HG02642 (cell line): ENCODE measurements at regions not wholly inside any gene's neighbourhood (a gene's known extent, or its start where the extent isn't known, plus 50 kb on each side); places are given as distances from the start of the nearest gene placed in this dataset.
"Not testable (repeated sequence)": the region's sequence is repeated elsewhere in the genome, so short reads cannot be mapped to it uniquely, and the experiment has no call there.

Experiments
- ATAC-seq: cut with Tn5 transposase; IDR thresholded peaks from one replicate; pipeline ENCODE4 v1.9.1; 2021; ENCODE audit warnings: mild to moderate bottlenecking; ENCODE audit not compliant: unreplicated experiment, poor library complexity

DNA sequence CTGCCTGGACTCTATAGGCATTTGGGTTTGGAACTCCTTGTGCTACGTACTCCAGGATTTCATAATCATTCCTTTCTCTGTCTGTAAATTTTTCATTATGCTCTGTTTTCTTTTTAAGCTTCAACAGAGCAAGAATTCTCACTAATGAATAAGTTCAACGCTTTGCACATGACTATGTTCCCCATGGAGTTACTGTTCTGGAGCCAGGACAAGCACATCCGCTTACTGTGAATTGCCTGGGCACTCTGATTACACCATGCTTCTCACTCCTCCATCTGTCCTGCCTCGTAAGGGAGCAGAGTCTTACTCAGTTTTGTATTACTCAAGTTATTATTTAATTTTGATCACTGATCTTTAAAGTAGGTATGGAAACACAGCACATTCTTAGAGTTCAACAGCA lies 472.7 kb downstream of the RAP2B start:
- no peak for ATAC-seq

DNA sequence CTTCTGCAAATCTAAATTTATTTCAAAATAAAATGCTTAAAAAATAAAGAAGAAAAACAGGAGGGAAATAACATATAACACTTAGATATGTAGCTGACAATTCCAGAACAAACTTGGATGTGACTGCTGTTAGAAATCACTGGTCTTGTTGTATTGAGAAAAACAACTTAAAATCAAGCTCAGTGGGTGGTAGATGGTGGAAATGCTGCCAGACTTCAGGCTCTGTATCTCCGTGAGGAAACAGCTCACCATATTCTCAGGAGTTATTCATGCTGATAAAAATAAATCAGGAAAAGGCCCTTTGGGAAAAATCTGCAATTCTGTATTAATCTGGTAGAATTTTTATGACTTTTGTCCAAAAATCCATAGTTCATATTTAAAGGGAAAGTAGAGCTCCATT lies 477.6 kb downstream of the RAP2B start:
- ATAC-seq = no peak

DNA sequence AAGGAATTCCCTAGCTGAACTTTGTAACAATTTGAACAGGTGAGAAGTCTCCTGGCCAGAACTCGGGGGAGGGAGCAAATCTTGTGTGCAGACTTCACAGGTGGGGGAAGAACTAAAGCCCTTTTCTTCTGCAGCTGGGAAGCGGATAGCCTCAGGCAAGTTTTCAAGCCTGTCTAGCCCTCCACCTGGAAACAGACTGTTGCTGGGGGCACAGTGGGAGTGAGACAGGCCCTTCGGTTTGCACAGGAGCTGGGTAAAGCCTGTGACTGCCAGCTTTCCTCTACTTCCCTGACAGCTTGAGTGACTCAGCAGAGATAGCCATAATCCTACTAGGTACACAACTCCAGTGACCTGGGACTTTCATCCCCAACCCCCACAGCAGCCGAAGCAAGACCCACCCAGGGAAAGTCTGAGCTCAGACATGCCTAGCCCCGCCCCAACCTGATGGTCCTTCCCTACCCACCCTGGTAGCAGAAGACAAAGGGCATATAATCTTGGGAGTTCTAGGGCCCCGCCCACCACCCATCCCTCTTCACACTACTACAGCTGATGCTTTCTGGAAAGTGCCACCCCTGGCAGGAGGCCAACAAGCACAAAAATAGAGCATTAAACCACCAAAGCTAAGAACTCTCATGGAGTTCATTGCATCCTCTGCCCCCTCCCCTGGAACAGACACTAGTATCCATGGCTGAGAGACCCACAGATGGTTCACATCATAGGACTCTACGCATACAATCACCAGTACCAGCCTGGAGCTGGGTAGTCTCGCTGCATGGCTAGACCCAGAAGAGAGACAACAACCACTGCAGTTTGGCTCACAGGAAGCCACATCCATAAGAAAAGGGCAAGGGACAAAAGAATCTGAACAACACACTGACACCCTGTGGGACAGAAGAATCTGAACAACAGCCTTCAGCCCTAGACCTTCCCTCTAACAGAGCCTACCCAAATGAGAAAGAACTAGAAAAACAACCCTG lies 479.0 kb downstream of the RAP2B start:
- ATAC-seq = no peak

DNA sequence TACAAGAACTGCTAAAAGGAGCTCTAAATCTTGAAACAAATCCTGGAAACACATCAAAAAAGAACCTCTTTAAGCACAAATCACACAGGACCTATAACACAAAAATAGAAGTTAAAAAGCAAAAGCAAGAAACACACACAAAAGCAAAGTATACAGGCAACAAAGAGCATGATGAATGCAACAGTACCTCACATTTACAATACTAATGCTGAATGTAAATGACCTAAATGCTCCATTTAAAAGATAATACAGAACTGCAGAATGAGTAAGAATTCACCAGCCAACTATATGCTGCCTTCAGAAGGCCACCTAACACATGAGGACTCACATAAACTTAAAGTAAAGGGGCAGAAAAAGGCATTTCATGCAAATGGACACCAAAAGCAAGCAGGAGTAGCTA lies 478.6 kb upstream of the ARHGEF26 start:
- ATAC-seq = not testable (repeated sequence)

DNA sequence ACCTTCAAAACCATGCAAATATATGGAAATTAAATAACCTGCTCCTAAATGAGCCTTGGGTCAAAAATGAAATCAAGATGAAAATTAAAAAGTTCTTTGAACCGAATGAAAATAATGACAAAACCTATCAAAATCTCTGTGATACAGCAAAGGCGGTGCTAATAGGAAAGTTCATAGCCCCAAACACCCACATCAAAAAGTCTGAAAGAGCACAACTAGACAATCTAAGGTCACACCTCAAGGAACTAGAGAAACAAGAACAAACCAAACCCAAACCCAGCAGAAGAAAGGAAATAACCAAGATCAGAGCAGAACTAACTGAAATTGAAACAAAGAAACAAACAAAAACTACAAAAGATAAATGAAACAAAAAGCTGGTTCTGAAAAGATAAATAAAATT lies 477.7 kb upstream of the ARHGEF26 start:
- ATAC-seq = not testable (repeated sequence)

DNA sequence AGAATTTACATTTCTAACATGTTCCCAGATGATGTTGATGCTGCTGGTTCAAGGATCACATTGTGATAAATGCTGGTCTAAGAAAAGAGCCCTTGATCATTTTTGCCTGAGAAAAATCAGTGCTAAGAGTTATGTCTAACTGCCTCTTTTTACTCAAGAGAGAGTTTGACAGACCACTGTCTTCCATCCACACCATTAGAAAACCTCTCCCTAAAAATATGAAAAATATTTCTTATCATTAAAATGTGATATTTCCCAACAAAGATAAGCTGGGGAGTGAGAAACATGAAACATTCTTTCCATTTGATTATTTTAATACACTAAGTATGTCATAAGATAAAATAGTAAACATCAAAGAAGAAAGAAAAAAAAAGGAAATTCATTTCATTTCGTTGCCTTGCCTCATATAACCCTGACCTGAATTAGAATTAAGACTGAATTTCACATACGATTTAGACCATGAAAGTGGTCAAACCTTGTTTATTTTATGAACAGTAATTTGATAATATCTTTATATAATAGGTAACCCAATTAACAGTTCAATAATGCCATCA lies 471.8 kb upstream of the ARHGEF26 start:
- no peak for ATAC-seq

DNA sequence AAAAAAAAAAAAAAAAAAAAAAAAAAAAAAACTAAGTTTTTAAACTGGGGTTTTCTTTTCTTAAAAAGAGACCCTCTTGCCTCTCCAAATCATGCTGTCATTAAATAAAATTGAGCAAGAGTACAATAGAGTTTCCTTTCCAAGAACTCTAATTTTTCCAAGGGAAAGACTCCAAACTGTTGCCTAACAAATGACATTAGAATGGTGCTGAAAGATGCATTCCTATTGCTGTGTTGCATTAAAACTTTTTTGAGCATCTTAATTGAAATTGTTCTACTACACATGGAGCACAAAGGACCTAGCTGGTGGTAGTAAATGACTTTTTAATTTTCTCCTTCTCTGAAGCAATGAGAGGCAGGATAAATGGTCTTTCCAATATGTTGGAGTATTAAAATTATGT lies 469.1 kb upstream of the ARHGEF26 start:
- no peak for ATAC-seq

DNA sequence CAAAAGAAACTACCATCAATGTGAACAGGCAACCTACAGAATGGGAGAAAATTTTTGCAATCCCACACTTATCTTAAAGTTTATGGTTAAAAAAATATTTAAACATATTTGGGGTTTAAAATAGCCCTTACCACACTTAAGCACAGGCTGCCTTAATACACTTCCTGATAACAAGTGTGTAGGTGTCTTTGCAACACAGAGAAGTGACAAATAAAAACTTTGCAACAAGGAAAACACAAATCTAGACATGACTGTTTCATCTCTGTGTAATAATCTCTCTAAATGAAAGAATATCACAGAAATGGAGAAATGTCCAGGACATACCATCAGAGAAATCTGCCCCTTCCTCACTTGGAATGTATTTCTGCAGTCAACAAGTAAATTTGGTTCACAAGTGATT lies 464.1 kb upstream of the ARHGEF26 start:
- ATAC-seq = no peak

DNA sequence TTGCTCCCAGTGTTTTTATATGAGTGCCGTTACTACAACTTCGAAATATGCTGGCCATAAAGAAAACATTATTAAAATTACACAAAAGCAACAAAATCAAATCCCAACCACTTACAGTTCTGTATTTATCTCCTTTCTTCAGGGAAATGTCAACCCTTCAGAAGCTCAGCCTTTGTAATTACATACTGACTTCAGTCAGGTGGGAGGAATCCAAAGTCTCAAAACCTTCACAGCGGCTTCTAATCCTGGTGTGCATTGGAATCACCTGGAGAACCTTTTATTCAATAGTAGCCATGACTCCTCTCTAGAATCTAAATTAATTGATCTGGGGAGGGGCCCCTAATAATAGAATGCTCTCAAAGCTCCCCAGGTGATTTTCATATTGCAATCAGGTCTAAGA lies 463.7 kb upstream of the ARHGEF26 start:
- ATAC-seq = no peak

DNA sequence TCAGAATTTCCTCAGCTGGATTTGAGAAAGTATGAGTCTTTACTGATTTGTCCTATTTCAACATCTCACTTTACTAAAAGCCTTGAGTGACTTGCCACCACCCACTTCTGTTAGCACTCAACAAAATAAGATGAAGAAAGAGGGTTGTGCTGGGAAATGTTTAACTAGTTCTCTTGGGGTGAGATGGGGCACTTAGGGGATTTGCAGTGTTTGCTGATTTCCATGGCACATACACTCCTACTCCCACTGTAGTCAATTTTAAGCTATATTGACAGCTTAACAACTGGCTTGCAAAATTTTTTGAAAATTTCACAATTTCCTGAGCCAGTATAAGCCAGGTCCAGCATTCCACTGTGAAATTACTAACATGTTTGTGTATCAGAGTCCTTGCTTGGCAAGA lies 463.1 kb upstream of the ARHGEF26 start:
- ATAC-seq = no peak

DNA sequence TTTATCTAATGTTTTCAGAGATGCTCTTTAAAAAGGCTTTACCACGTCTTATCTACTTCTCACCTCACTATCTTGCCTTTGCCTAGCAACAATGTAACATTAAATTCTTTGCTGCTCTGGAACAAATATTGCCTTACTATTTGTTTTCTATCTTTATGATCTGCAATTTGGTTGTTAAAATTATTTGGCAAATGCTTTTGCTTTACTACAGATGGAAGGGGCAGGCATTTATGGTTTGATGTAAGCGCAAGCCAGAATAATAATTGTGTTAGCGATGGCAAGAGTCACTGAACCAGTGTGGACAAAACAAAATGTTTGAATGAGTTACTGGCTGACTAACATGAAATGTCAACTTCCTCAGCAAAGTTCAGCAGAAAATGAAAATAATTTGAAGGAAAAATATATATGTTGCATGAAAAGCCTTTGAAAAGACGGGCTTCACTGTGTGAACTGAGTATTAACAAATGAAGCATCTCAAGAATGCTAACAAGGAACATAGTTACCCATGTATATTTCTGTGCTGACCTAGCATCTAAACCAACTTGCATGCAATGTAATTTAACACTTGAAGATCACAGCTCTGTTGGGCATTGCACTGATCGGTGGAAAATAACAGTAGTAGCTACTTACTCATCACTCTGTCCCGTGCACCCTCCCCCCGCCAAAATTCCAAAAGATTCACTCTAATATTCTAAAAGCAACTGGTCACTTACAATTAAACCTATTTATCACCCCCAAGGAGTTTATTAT lies 454.0 kb upstream of the ARHGEF26 start:
- ATAC-seq = no peak

DNA sequence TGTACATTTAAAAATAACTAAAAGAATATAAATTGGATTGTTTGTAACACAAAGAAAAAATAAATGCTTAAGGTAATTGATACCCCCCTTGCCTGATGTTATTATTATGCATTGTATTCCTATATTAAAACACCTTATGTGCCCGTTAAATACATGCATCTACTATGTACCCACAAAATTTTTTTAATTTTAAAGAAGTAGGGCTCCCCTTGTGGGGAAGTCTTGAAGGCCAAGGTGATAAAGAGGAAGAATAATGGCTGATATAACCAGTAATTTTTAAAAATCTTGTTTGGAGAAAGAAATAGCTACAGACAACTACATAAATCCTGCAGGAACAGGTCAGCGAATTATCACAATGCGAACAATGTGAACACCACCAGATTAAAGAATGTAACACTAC lies 451.7 kb upstream of the ARHGEF26 start:
- no peak for ATAC-seq

DNA sequence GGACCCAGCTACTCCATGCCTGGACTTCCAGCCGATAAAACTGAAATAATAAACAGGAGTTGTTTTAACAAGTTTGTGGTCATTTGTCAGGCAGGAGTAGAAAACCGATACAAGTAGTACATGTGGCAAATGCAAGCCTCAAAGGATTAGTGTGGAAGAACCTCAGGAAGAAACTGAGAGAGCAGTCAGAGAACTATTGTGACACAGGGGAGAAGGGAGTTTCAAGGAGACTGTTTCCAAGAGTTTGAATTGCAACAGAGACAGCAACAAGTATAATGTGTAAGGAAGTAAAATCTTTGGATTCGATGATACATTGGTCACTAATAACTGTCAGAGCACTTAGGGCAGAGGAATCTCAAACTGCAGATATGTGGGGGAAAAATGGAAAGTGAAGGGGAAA lies 450.6 kb upstream of the ARHGEF26 start:
- no peak for ATAC-seq

DNA sequence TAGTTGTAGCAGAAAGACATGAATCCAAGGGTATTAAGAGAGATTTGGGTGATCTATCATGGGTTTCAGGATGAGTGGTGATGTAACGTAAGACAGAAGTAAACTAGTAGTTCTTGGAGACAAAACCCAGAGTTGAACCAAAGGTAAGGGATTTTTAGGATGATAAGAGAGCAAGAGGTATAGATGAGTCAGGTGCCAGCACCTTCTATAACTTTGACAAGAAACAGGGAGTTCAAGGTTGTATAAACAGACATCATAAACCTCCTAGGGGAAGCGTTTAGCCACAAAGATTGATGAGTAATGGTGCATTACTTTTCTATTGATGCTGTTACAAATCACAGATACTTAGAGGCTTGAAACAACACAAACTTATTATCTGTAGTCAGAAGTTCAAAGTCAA lies 447.3 kb upstream of the ARHGEF26 start:
- ATAC-seq = no peak

DNA sequence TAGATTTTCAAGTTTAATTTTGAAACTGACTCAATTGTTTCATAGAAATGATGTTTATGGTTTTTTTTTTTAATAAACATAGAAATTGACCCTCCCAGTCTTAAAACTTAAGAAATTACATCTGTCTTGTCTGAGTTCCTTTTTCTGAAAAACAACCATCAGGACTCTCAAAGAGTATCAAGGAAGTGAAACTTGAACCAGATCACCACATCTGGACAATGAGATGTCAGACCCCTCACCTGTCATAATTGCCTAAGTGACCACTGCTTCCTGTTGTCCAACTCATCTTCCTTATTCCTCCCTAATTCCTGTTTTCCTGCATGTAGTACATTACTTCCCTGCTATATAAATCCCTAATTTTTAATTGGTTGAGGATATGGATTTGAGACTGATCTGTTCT lies 441.5 kb upstream of the ARHGEF26 start:
- ATAC-seq = no peak

DNA sequence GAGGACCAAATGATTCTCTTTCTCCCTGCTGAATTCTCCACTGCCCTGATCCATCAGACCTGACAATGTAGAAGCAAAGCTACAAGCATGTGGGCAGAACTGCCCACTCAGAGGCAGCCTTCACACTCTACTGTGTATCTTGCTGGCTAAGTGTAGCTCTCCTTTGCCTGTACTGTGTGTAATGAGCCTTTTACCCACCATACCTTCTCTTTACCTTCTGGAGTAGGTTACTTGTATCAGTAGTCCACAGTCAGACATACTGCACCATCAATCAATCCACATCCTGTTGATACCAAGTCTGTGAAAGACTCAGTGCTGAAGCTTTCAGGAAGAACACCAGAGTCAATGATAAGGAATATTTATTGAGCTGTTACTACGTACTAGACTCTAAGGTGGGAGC lies 440.7 kb upstream of the ARHGEF26 start:
- no peak for ATAC-seq

DNA sequence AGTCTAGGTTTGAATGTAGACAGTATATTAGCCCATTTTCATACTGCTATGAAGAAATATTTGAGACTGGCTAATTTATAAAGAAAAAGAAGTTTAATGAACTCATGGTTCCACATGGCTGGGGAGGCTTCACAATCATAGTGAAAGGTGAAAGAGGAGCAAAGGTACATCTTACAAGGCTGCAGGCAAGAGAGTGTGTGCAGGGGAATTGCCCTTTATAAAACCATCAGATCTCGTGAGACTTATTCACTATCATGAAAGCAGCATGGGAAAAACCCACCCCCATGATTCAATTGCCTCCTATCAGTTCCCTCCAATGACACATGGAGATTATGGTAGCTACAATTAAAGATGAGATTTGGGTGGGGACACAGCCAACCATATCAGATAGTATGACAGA lies 440.1 kb upstream of the ARHGEF26 start:
- no peak for ATAC-seq

DNA sequence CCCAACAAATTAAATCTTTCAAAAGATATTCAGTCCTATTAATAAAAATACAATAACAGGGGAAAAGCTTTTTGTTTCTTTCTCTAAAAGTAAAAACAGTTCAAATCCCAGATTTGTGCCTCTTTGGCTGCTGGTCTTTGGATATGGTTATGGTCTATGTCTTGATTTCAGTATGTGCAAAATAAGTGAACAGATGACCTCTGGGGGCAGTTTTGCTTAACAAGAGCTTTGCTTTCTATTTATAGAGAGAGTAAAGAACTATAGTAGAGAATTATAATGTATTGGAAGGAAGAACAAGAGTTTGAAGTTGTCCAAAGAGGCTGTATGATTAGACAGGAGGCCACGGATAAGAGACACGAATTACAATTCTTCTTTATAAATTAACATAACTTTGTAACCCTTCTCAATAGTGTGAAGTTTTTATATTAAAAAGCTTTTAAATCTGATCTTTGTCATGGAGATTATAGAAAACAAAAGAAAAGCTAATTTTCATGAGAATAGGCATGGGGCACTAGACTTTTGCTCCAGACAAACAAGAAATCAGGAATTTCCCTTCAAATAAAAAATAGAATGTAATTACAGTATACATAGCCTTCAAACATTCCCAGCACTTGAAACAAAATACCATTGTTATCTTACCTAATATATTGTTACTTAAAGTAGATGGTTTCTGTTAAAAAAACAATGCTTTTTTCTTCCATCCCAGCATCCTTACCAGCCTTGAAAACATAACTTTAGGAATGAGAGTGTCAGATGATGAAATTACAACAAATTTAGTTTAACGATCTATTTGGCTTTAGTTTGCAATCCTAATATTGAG lies 432.7 kb upstream of the ARHGEF26 start:
- no peak for ATAC-seq

DNA sequence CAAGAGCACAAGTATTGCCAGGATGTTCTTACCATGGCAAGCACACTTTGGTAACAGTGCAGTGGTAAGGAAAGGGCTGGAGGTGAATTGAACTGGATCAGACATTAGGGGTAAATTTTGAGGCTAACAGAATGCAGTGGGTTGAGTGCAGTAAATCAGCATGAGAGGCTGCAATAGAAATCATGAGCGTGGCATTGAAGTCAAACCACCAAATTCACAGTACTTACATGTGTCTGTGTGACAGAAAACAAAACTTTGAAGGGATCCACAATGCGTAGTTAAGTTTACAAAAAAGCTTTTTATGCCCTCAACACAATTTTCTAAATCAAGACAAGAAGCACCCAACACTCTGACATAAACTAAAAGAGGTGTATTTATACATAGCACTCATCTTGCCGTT lies 428.0 kb upstream of the ARHGEF26 start:
- no peak for ATAC-seq

DNA sequence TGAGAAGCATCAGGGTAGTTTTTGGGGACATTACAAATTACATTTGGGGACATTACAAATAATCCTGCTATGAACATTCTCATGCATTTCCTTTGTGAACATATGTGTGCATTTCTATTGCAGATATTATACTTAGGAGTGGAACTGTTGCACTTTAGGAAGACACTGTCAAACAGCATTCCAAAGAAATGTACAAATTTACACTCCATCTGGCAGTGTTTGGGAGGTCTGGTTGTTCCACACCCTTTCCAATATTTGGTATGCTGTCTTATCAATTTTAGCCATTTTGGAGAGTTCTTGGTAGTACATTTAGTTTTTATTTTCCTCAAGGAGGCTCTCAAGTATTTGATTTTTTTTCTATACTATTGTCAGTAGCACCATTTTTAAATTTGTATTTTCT lies 419.1 kb upstream of the ARHGEF26 start:
- ATAC-seq = no peak
